AG09309 (cell line): ENCODE measurements at regions not wholly inside any gene's neighbourhood (a gene's known extent, or its start where the extent isn't known, plus 50 kb on each side); places are given as distances from the start of the nearest gene placed in this dataset.

ENCODE experiments used
- DNase-seq: peaks from one replicate; pipeline ENCODE4 v3.0.0-alpha.2; 2010; ENCODE audit warnings: low read depth
- H3K4me3 ChIP-seq: 2 replicates; pipeline ENCODE4 v1.5.1; 2011; ENCODE audit warnings: mild to moderate bottlenecking, low read depth, low read length, moderate library complexity; ENCODE audit not compliant: control insufficient read depth
- TF ChIP-seq, protein P1 (sequence below): IDR thresholded peaks from 2 replicates; pipeline ENCODE4 v1.5.1; 2011; ENCODE audit warnings: mild to moderate bottlenecking, low read depth, low read length, inconsistent platforms; ENCODE audit not compliant: insufficient read depth, control insufficient read depth; ENCODE audit errors: missing control alignments

DNA sequence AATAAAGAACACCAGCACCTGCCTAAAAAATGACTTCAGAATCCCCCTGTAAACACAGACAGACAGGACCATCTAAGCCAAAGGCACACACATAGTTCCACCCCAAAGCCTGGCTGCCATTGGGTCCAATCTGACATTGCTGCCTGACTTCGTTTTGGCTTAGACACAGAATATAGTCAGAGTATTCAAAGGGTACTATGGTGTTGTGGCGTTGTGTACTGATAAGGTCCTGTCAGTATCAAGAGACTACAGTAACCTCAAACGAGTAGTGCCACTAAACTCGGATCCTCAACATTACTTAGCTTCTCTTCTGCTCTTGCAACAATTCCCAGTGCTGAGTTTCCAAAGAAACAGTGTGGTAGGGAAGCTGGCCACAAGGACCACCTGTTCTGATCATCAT is 169.3 kb upstream of the NR5A2 start:
- TF ChIP-seq, protein P1, sequence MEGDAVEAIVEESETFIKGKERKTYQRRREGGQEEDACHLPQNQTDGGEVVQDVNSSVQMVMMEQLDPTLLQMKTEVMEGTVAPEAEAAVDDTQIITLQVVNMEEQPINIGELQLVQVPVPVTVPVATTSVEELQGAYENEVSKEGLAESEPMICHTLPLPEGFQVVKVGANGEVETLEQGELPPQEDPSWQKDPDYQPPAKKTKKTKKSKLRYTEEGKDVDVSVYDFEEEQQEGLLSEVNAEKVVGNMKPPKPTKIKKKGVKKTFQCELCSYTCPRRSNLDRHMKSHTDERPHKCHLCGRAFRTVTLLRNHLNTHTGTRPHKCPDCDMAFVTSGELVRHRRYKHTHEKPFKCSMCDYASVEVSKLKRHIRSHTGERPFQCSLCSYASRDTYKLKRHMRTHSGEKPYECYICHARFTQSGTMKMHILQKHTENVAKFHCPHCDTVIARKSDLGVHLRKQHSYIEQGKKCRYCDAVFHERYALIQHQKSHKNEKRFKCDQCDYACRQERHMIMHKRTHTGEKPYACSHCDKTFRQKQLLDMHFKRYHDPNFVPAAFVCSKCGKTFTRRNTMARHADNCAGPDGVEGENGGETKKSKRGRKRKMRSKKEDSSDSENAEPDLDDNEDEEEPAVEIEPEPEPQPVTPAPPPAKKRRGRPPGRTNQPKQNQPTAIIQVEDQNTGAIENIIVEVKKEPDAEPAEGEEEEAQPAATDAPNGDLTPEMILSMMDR, result no peak
- H3K4me3 ChIP-seq, result no peak overlapping the region
- DNase-seq, result no peak

DNA sequence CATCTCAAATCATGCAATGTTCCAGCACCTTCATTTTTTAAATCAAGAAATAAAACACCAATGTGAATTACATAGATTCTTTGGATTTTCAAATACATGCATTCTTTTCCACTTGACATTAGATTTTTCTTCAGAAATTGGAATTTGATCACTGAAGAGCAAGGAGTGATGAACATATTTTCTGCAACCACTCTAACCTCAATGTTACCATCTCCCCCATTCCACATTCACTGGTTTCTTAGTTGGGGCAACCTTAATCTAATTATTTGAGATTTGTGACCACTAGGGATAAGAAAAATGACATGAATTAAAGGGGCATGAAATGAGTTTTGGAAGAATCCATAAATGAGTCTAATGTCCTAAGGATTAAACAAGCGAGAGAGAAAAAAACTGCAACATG is 168.7 kb upstream of the NR5A2 start:
- DNase-seq, result no peak
- no peak overlapping the region for H3K4me3 ChIP-seq
- TF ChIP-seq, protein P1, result no peak

DNA sequence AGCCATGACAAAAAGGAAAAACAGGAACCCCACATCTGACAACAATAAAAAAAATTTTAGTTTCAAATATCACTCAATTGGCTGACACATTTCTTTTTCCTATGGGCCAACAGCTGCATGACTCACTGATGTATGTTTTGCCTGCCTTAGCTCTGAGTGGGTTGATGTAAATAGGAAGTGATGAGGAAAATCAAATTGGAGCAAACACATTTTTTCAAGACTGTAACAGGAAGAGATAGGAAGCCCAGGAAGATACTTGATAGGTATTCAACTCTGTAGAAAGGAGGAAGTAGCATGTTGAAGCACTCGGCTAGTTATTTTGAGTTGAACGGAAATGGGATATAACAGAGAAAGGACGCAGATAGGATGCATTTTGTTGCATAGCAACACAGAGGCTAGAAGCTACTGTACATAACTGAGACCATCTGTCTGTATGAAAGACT is 168.0 kb upstream of the NR5A2 start:
- no peak overlapping the region for H3K4me3 ChIP-seq
- TF ChIP-seq, protein P1, result no peak
- peak; percentile 23 for DNase-seq

DNA sequence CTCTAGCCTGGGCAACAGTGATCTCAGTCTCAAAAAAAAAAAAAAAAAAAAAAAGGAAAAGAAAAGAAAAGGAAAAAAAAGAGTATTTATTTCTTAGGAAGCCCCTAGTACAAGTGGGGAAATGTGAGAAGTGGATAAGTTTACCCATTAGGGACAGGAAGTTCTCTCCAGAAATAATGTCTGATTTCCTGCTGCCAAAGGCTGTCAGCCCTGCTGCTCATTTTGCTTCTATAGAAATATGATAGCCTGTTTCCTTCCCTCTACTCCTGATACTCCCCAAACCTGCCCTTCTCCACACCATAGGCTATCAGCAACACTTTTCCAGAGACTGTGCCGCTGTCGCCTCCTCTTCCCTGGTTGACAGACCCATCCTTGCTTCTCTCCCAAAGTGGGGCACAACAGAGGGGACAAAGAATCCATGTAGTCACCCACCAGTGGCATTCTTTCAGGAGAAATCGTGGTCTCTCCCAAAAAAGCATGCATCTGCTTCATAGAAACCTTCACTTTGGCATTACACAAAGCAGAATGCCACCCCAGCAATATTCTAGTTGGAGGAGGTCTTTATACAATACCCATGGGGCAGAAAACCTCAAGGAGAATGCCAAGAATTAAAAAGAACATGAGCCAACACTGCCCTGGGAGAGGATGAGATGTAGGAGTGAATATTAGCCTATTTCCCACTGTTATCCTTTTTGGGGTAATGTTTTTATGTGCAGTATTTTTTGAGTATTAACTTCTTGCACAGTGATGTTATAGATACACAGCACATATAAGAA is 166.3 kb upstream of the NR5A2 start:
- TF ChIP-seq, protein P1, result no peak
- no peak overlapping the region for H3K4me3 ChIP-seq
- no peak for DNase-seq

DNA sequence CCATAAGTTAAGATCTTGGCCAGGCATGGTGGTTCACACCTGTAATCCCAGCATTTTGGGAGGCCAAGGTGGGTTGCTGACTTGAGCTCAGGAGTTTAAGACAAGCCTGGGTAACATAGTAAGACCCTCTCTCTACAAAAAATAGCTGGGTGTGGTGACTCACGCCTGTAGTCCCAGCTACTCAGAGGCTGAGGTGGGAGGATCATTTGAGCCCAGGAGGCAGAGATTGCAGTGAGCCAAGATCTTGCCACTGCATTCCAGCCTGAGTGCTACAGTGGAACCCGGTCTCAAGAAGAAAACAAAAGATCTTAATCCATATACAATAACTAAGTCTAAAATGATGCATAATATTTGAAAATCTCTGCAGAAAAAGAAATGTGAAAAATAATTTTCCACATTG is 165.5 kb upstream of the NR5A2 start:
- TF ChIP-seq, protein P1, result no peak
- no peak overlapping the region for H3K4me3 ChIP-seq
- DNase-seq, result no peak

DNA sequence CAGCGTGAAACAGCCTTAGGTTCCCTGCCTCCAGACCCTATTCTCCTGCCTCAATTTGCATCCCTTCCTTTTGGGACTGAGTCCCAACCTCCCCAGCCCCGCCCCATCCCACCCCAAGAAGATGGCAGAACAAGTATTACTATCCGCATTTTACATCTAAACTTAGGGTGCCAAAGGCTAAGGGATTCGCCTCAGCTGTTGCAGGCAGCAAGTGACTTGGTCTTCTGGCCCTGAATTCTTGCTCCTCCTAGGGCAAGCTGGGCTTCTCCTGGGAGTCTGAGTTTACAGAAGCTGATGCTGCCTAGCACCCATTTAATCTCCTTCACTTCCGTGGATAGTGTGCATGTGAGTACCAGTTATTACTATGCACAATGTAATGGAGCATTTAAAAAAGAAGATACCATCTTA is 161.3 kb upstream of the NR5A2 start:
- TF ChIP-seq, protein P1, result no peak
- no peak for DNase-seq
- H3K4me3 ChIP-seq, result no peak overlapping the region
